ENCODE measurements at regions not wholly inside any gene's neighbourhood (a gene's known extent, or its start where the extent isn't known, plus 50 kb on each side); places are given as distances from the start of the nearest gene placed in this dataset.

GRCh38 chr10:131430716-131431412, 119.3 kb upstream of the TCERG1L start:
- no peak for DNase-seq (ENCODE audit: low spot score)
- no peak for TF ChIP-seq CTCF (IDR thresholded peaks at IDR 0.05)
- H3K4me3 ChIP-seq = no peak overlapping the region
- H3K27ac ChIP-seq = no peak overlapping the region

- no peak for TF ChIP-seq CTCF (IDR thresholded peaks at IDR 0.05)
- Histone ChIP-seq H3K4me3 (no peak overlapping the region), H3K27ac (no peak overlapping the region)
- no peak for DNase-seq (ENCODE audit: low spot score)
These were observed 120.0 kb upstream of the TCERG1L start for GRCh38 chr10:131431533-131431932.

GRCh38 chr10:131431978-131432690, 120.6 kb upstream of the TCERG1L start:
- Histone ChIP-seq H3K27ac (no peak overlapping the region), H3K4me3 (no peak overlapping the region)
- no peak for DNase-seq (ENCODE audit: low spot score)
- no peak for TF ChIP-seq CTCF (IDR thresholded peaks at IDR 0.05)

GRCh38 chr10:131433568-131433967, 122.0 kb upstream of the TCERG1L start:
- no peak for DNase-seq (ENCODE audit: low spot score)
- TF ChIP-seq CTCF (IDR thresholded peaks at IDR 0.05) = no peak

GRCh38 chr10:131435232-131435631, 123.7 kb upstream of the TCERG1L start:
- TF ChIP-seq CTCF (IDR thresholded peaks at IDR 0.05) = no peak
- DNase-seq (ENCODE audit: low spot score) = no peak
- Histone ChIP-seq H3K27ac (no peak overlapping the region), H3K4me3 (no peak overlapping the region)

More at GRCh38 chr10:131433568-131433967, 122.0 kb upstream of the TCERG1L start:
- Histone ChIP-seq H3K4me3 (no peak overlapping the region), H3K27ac (no peak overlapping the region)

GRCh38 chr10:131435760-131436457, 124.4 kb upstream of the TCERG1L start:
- TF ChIP-seq CTCF (IDR thresholded peaks at IDR 0.05) = no peak
- no peak for DNase-seq (ENCODE audit: low spot score)
- Histone ChIP-seq H3K4me3 (no peak overlapping the region), H3K27ac (no peak overlapping the region)
